ENCODE measurements at regions not wholly inside any gene's neighbourhood (a gene's known extent, or its start where the extent isn't known, plus 50 kb on each side); places are given as distances from the start of the nearest gene placed in this dataset.

DNA sequence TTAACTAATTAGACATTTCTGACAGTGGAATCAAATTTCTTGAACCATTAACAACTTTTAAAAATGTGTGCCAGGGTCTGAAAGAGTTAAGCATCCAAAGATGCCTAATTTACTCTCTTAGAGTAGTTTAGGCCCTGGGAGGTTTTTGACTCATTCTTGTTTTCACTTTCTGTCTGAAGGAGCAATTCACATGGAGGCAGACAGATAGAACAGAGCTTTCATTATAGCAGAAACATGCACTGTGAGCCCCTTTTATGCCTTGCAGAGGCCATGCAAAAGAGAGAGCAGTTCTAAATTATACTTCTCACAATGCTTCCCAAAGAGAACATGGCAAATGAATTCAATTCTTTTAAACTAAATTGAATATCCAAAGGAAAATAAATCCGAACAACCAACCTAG is 554.8 kb downstream of the MFSD1 start:
- no peak for TF ChIP-seq CHD2 (IDR thresholded peaks at IDR 0.05; ENCODE audit: low read length, partially characterized antibody)
- TF ChIP-seq, protein P1, sequence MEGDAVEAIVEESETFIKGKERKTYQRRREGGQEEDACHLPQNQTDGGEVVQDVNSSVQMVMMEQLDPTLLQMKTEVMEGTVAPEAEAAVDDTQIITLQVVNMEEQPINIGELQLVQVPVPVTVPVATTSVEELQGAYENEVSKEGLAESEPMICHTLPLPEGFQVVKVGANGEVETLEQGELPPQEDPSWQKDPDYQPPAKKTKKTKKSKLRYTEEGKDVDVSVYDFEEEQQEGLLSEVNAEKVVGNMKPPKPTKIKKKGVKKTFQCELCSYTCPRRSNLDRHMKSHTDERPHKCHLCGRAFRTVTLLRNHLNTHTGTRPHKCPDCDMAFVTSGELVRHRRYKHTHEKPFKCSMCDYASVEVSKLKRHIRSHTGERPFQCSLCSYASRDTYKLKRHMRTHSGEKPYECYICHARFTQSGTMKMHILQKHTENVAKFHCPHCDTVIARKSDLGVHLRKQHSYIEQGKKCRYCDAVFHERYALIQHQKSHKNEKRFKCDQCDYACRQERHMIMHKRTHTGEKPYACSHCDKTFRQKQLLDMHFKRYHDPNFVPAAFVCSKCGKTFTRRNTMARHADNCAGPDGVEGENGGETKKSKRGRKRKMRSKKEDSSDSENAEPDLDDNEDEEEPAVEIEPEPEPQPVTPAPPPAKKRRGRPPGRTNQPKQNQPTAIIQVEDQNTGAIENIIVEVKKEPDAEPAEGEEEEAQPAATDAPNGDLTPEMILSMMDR (IDR thresholded peaks at IDR 0.05) = no peak
- TF ChIP-seq, protein P2, sequence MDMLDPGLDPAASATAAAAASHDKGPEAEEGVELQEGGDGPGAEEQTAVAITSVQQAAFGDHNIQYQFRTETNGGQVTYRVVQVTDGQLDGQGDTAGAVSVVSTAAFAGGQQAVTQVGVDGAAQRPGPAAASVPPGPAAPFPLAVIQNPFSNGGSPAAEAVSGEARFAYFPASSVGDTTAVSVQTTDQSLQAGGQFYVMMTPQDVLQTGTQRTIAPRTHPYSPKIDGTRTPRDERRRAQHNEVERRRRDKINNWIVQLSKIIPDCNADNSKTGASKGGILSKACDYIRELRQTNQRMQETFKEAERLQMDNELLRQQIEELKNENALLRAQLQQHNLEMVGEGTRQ (IDR thresholded peaks at IDR 0.05; ENCODE audit: borderline replicate concordance, low read depth, low read length) = no peak
- TF ChIP-seq NRF1 (IDR thresholded peaks at IDR 0.05; ENCODE audit: low read depth, low read length) = no peak
- TF ChIP-seq EP300 (IDR thresholded peaks at IDR 0.05; ENCODE audit: borderline replicate concordance in 1 of 2, low read depth in 1 of 2, low read length in 1 of 2) = no peak
- TF ChIP-seq EZH2phosphoT487 (IDR thresholded peaks at IDR 0.05; ENCODE audit: borderline replicate concordance, low read depth) = no peak
- no peak for TF ChIP-seq NFIC (IDR thresholded peaks at IDR 0.05; ENCODE audit: borderline replicate concordance)
- no peak for TF ChIP-seq RAD21 (IDR thresholded peaks at IDR 0.05; ENCODE audit: low read length)
- no peak for TF ChIP-seq RFX5 (IDR thresholded peaks at IDR 0.05; ENCODE audit: low read length)
